H1 (cell line): ENCODE measurements at regions not wholly inside any gene's neighbourhood (a gene's known extent, or its start where the extent isn't known, plus 50 kb on each side); places are given as distances from the start of the nearest gene placed in this dataset.

Experiments used
- JUND ChIP-seq: IDR thresholded peaks from 2 replicates; pipeline ENCODE4 v1.6.1; 2011; ENCODE audit warnings: mild to moderate bottlenecking, improper control_type of control experiment, low read length
- PHF8 ChIP-seq: fragments of 200-600 bp; sonication (generic); conservative IDR thresholded peaks from 2 replicates; pipeline ENCODE4 v1.7.1; 2012; ENCODE audit warnings: low read depth, mild to moderate bottlenecking, inconsistent platforms, low read length, moderate library complexity
- TCF12 ChIP-seq: IDR thresholded peaks from 2 replicates; pipeline ENCODE4 v1.6.1; 2011; ENCODE audit warnings: low read depth, mild to moderate bottlenecking, low read length
- TF ChIP-seq, protein P1 (sequence below), 3 experiments: IDR thresholded peaks; 1 replicate in 2 of 3; 2 replicates in 1 of 3; pipeline versions ENCODE4 v1.5.1 to v1.6.1; 2011; ENCODE audit warnings: low read length in 3 of 3, mild to moderate bottlenecking in 3 of 3, inconsistent platforms in 2 of 3, low read depth in 1 of 3, moderate library complexity in 1 of 3; ENCODE audit not compliant: insufficient read depth in 1 of 3; ENCODE audit errors: control extremely low read depth in 1 of 3
- TF ChIP-seq, protein P2 (sequence below): fragments of 300-600 bp; sonication (generic); IDR thresholded peaks from 2 replicates; pipeline ENCODE4 v1.7.1; 2012; ENCODE audit warnings: low read length, moderate library complexity, mild to moderate bottlenecking, inconsistent platforms; ENCODE audit not compliant: insufficient replicate concordance

DNA sequence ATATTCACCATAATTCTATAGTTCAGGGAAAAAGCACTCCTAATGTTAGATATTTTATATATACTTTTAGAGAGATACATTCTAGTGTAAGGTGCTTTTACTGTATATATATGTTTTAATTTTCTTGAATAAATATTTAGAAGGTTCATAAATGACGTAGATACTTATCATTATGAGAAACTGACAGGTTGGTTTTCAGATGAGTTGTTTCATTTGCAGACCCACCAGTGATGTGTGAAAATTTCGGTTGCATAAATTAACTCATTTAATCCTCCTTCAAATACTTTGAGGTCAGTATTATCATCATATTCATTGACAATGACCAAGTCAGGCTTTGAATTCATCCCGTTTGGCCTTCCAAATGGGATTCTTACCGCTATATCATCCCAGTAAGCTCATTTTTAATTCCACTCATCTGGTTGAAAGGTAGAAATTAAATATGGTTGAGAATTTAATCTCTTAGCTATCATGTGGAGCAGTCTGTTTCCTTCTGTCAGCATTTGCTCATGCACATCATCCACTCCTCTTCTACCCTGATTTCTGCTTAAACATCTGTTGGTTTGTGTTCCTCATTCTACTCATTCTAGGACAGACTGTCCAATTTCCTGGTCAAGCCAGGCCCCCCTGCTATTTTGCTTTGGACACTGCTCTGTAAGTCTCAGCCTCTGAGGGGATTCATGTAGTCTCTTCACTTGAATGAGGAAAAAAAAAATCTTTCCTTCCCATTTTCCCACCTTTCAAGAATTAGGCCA is 1156.6 kb downstream of the PLA2G4A start:
- TF ChIP-seq JUND: no peak
- TF ChIP-seq PHF8: no peak
- TF ChIP-seq, protein P1, sequence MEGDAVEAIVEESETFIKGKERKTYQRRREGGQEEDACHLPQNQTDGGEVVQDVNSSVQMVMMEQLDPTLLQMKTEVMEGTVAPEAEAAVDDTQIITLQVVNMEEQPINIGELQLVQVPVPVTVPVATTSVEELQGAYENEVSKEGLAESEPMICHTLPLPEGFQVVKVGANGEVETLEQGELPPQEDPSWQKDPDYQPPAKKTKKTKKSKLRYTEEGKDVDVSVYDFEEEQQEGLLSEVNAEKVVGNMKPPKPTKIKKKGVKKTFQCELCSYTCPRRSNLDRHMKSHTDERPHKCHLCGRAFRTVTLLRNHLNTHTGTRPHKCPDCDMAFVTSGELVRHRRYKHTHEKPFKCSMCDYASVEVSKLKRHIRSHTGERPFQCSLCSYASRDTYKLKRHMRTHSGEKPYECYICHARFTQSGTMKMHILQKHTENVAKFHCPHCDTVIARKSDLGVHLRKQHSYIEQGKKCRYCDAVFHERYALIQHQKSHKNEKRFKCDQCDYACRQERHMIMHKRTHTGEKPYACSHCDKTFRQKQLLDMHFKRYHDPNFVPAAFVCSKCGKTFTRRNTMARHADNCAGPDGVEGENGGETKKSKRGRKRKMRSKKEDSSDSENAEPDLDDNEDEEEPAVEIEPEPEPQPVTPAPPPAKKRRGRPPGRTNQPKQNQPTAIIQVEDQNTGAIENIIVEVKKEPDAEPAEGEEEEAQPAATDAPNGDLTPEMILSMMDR (IDR thresholded peaks at IDR 0.05; ENCODE audit: control extremely low read depth in 1 of 3, insufficient read depth in 1 of 3, low read depth in 1 of 3, low read length in 3 of 3): no peak
- TF ChIP-seq, protein P2, sequence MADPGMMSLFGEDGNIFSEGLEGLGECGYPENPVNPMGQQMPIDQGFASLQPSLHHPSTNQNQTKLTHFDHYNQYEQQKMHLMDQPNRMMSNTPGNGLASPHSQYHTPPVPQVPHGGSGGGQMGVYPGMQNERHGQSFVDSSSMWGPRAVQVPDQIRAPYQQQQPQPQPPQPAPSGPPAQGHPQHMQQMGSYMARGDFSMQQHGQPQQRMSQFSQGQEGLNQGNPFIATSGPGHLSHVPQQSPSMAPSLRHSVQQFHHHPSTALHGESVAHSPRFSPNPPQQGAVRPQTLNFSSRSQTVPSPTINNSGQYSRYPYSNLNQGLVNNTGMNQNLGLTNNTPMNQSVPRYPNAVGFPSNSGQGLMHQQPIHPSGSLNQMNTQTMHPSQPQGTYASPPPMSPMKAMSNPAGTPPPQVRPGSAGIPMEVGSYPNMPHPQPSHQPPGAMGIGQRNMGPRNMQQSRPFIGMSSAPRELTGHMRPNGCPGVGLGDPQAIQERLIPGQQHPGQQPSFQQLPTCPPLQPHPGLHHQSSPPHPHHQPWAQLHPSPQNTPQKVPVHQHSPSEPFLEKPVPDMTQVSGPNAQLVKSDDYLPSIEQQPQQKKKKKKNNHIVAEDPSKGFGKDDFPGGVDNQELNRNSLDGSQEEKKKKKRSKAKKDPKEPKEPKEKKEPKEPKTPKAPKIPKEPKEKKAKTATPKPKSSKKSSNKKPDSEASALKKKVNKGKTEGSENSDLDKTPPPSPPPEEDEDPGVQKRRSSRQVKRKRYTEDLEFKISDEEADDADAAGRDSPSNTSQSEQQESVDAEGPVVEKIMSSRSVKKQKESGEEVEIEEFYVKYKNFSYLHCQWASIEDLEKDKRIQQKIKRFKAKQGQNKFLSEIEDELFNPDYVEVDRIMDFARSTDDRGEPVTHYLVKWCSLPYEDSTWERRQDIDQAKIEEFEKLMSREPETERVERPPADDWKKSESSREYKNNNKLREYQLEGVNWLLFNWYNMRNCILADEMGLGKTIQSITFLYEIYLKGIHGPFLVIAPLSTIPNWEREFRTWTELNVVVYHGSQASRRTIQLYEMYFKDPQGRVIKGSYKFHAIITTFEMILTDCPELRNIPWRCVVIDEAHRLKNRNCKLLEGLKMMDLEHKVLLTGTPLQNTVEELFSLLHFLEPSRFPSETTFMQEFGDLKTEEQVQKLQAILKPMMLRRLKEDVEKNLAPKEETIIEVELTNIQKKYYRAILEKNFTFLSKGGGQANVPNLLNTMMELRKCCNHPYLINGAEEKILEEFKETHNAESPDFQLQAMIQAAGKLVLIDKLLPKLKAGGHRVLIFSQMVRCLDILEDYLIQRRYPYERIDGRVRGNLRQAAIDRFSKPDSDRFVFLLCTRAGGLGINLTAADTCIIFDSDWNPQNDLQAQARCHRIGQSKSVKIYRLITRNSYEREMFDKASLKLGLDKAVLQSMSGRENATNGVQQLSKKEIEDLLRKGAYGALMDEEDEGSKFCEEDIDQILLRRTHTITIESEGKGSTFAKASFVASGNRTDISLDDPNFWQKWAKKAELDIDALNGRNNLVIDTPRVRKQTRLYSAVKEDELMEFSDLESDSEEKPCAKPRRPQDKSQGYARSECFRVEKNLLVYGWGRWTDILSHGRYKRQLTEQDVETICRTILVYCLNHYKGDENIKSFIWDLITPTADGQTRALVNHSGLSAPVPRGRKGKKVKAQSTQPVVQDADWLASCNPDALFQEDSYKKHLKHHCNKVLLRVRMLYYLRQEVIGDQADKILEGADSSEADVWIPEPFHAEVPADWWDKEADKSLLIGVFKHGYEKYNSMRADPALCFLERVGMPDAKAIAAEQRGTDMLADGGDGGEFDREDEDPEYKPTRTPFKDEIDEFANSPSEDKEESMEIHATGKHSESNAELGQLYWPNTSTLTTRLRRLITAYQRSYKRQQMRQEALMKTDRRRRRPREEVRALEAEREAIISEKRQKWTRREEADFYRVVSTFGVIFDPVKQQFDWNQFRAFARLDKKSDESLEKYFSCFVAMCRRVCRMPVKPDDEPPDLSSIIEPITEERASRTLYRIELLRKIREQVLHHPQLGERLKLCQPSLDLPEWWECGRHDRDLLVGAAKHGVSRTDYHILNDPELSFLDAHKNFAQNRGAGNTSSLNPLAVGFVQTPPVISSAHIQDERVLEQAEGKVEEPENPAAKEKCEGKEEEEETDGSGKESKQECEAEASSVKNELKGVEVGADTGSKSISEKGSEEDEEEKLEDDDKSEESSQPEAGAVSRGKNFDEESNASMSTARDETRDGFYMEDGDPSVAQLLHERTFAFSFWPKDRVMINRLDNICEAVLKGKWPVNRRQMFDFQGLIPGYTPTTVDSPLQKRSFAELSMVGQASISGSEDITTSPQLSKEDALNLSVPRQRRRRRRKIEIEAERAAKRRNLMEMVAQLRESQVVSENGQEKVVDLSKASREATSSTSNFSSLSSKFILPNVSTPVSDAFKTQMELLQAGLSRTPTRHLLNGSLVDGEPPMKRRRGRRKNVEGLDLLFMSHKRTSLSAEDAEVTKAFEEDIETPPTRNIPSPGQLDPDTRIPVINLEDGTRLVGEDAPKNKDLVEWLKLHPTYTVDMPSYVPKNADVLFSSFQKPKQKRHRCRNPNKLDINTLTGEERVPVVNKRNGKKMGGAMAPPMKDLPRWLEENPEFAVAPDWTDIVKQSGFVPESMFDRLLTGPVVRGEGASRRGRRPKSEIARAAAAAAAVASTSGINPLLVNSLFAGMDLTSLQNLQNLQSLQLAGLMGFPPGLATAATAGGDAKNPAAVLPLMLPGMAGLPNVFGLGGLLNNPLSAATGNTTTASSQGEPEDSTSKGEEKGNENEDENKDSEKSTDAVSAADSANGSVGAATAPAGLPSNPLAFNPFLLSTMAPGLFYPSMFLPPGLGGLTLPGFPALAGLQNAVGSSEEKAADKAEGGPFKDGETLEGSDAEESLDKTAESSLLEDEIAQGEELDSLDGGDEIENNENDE: no peak
- no peak for TF ChIP-seq TCF12
